ENCODE measurements at regions not wholly inside any gene's neighbourhood (a gene's known extent, or its start where the extent isn't known, plus 50 kb on each side); places are given as distances from the start of the nearest gene placed in this dataset.

DNA sequence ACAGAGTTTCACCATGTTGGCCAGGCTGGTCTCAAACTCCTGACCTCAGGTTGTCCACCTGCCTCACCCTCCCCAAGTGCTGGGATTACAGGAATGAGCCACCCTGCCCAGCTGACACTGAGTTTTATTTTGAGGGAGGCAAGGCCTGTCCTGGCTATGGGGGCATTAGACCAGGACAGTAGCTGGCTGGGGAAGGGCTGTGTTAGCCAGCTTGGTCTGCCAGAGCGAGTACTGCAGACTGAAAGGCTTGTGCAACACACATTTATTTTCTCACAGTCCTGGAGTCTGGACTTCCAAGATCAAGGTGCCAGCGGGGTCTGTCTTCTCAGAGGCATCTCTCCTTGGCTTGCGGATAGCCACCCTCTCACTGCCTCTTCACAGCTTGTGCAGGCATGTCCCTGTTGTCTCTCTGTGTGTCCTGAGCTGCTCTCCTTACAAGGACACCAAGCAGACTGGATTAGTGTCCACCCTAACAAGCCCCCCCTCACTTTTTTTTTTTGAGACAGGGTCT lies 59.4 kb upstream of the HAAO start:
- H3K9me3 ChIP-seq (ENCODE audit: insufficient read depth, low read depth, low read length): no peaks in the 10 kb centered on the region
- no peaks in the 10 kb centered on the region for H3K79me2 ChIP-seq (ENCODE audit: insufficient read depth, low read length)
- no peaks in the 10 kb centered on the region for H3K27me3 ChIP-seq (ENCODE audit: insufficient read depth, low read length, poor library complexity, severe bottlenecking)
- no peak overlapping the region for H3K4me3 ChIP-seq (ENCODE audit: low read length, poor library complexity, severe bottlenecking)
- H2AFZ ChIP-seq (ENCODE audit: low read length): no peak overlapping the region
- no peak overlapping the region for H3K9ac ChIP-seq (ENCODE audit: low read depth, low read length, poor library complexity, severe bottlenecking)
- H3K4me2 ChIP-seq (ENCODE audit: low read depth, low read length, poor library complexity, severe bottlenecking): no peak overlapping the region
- H3K9me2 ChIP-seq (replicated peaks; ENCODE audit: low read depth, low read length): no peaks in the 10 kb centered on the region
- no peaks in the 10 kb centered on the region for H3K36me3 ChIP-seq (ENCODE audit: insufficient read depth, low read length)
- H3K4me1 ChIP-seq (ENCODE audit: insufficient read depth, low read length, poor library complexity, severe bottlenecking): no peaks in the 10 kb centered on the region
- H4K20me1 ChIP-seq (ENCODE audit: insufficient read depth, low read length, poor library complexity, severe bottlenecking): no peaks in the 10 kb centered on the region
- H3F3A ChIP-seq (ENCODE audit: low read depth): no peaks in the 10 kb centered on the region
- TF ChIP-seq EZH2phosphoT487 (IDR thresholded peaks at IDR 0.05; ENCODE audit: borderline replicate concordance): no peak
- TF ChIP-seq, protein P1, sequence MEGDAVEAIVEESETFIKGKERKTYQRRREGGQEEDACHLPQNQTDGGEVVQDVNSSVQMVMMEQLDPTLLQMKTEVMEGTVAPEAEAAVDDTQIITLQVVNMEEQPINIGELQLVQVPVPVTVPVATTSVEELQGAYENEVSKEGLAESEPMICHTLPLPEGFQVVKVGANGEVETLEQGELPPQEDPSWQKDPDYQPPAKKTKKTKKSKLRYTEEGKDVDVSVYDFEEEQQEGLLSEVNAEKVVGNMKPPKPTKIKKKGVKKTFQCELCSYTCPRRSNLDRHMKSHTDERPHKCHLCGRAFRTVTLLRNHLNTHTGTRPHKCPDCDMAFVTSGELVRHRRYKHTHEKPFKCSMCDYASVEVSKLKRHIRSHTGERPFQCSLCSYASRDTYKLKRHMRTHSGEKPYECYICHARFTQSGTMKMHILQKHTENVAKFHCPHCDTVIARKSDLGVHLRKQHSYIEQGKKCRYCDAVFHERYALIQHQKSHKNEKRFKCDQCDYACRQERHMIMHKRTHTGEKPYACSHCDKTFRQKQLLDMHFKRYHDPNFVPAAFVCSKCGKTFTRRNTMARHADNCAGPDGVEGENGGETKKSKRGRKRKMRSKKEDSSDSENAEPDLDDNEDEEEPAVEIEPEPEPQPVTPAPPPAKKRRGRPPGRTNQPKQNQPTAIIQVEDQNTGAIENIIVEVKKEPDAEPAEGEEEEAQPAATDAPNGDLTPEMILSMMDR (conservative IDR thresholded peaks at IDR 0.05; ENCODE audit: low read length): no peak

DNA sequence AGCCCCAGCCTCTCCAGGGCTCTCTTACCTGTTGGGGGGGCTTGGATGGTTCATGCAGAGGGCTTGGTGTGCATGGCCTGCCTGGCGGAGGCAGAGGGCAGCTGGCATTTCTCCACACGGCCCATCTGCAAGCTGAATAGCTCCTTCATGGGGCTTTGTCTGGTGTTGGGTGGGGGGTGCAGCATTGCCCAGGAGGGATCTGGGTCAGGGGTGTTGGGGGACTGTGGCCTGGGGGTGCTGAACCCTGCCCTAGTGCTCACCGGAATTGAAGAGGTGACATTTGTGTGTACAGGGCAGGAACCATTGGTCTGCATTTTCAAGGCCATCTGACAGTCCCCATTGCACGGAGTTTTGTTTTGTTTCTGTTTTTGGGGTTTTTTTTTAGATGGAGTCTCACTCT lies 58.8 kb upstream of the HAAO start:
- Histone ChIP-seq H3K9me2 (replicated peaks; ENCODE audit: low read depth, low read length) (no peaks in the 10 kb centered on the region), H3F3A (ENCODE audit: low read depth) (no peaks in the 10 kb centered on the region), H3K4me3 (ENCODE audit: low read length, poor library complexity, severe bottlenecking) (no peak overlapping the region), H2AFZ (ENCODE audit: low read length) (no peak overlapping the region; the same call in 1 of the 2 replicates), H3K27me3 (ENCODE audit: insufficient read depth, low read length, poor library complexity, severe bottlenecking) (no peaks in the 10 kb centered on the region), H3K9ac (ENCODE audit: low read depth, low read length, poor library complexity, severe bottlenecking) (no peak overlapping the region), H3K36me3 (ENCODE audit: insufficient read depth, low read length) (no peaks in the 10 kb centered on the region), H3K4me1 (ENCODE audit: insufficient read depth, low read length, poor library complexity, severe bottlenecking) (no peaks in the 10 kb centered on the region), H3K4me2 (ENCODE audit: low read depth, low read length, poor library complexity, severe bottlenecking) (no peak overlapping the region), H3K9me3 (ENCODE audit: insufficient read depth, low read depth, low read length) (no peaks in the 10 kb centered on the region), H4K20me1 (ENCODE audit: insufficient read depth, low read length, poor library complexity, severe bottlenecking) (no peaks in the 10 kb centered on the region), H3K79me2 (ENCODE audit: insufficient read depth, low read length) (no peaks in the 10 kb centered on the region)
- TF ChIP-seq EZH2phosphoT487 (IDR thresholded peaks at IDR 0.05; ENCODE audit: borderline replicate concordance): no peak
- TF ChIP-seq, protein P1 (conservative IDR thresholded peaks at IDR 0.05; ENCODE audit: low read length): no peak

DNA sequence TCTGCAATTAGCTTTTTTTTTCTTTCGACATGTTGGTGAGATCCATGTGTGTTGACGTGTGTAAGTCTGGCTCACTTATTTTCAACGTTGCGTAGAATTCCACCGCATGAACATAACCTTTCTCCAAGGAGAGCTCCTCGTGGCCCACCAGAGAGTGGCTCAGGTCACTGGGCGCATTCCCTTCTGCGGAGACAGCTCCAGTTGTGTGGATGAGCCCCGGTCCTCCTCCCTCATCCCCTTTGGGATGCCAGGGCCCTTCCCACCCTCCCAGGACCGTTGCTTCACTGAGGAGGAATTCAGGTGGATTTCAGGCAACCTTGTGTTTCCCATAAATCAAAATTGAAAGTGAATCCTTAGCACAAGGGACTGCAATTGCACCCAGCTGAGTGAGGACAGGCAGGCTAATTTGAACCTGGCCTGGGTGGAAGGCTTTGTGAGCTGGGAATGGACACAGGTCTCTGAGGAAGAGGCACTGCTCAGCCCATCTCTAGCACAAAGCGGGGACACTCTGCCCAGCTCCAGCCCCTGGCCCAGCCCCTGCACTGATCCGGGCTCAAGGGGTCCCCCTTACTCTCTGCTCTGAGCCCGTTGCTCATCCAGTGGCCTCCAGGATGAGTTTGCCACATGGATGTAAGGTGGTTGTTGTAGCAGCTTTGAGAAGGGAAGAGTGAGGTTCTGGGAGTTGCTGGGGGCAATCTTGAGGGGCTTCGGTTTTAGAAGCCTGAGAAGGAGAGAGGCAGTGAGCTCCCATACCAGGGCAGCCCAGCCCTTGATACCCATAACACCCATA lies 57.8 kb upstream of the HAAO start:
- Histone ChIP-seq H3K4me2 (ENCODE audit: low read depth, low read length, poor library complexity, severe bottlenecking) (no peak overlapping the region), H3K9me2 (replicated peaks; ENCODE audit: low read depth, low read length) (no peaks in the 10 kb centered on the region), H3F3A (ENCODE audit: low read depth) (no peaks in the 10 kb centered on the region), H3K9ac (ENCODE audit: low read depth, low read length, poor library complexity, severe bottlenecking) (no peak overlapping the region), H3K79me2 (ENCODE audit: insufficient read depth, low read length) (no peaks in the 10 kb centered on the region), H3K4me3 (ENCODE audit: low read length, poor library complexity, severe bottlenecking) (no peak overlapping the region), H3K27me3 (ENCODE audit: insufficient read depth, low read length, poor library complexity, severe bottlenecking) (no peaks in the 10 kb centered on the region), H3K9me3 (ENCODE audit: insufficient read depth, low read depth, low read length) (no peaks in the 10 kb centered on the region), H3K4me1 (ENCODE audit: insufficient read depth, low read length, poor library complexity, severe bottlenecking) (no peaks in the 10 kb centered on the region), H4K20me1 (ENCODE audit: insufficient read depth, low read length, poor library complexity, severe bottlenecking) (no peaks in the 10 kb centered on the region), H3K36me3 (ENCODE audit: insufficient read depth, low read length) (no peaks in the 10 kb centered on the region), H2AFZ (ENCODE audit: low read length) (no peak overlapping the region)
- TF ChIP-seq, protein P1 (conservative IDR thresholded peaks at IDR 0.05; ENCODE audit: low read length): no peak
- TF ChIP-seq EZH2phosphoT487 (IDR thresholded peaks at IDR 0.05; ENCODE audit: borderline replicate concordance): no peak

All from Loucy (cell line).